ENCODE measurements at regions not wholly inside any gene's neighbourhood (a gene's known extent, or its start where the extent isn't known, plus 50 kb on each side); places are given as distances from the start of the nearest gene placed in this dataset.
"Not testable (repeated sequence)": the region's sequence is repeated elsewhere in the genome, so short reads cannot be mapped to it uniquely, and the experiment has no call there.

DNA sequence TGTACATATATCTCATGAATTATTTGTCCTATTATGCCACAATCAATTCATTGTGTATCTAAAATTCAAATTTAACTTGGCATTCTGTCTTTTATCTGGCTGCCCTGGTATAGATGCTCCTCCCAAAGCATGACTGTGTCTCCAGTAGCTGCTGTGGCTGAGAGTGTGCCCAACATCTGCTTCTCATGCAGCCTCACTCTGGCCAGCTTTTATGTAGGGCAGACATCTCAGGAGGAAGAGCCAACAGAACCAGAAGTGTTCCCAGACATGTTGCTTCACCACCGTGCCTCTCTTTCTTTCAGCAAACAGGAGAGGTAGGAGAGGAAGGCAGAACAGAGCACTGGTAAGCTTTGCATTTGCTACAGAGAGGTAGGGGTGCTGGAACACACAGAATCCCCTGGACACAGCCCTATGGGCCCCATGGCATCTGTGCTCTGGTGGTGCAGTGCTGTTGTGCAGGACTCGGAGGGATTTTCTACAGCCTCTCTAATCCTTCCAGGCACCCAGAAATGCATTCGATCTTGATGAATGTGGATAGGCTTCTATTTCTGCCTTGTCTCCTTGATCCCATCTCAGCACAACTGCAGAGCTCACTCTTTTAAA lies 637.1 kb downstream of the UTRN start:
- H3K36me3 ChIP-seq (ENCODE audit: control insufficient read depth in 4 of 4, insufficient read depth in 3 of 4, low read depth in 1 of 4, low read length in 3 of 4), result no peaks in the 10 kb centered on the region
- no peak overlapping the region for H3K4me3 ChIP-seq (ENCODE audit: low read depth in 1 of 3, low read length in 3 of 3)
- no peak for TF ChIP-seq FOXA1 (IDR thresholded peaks at IDR 0.05)
- TF ChIP-seq RXRA (IDR thresholded peaks at IDR 0.05), result no peak
- no peak for TF ChIP-seq TAF1 (conservative IDR thresholded peaks at IDR 0.05)
- no peak for TF ChIP-seq SP1 (IDR thresholded peaks at IDR 0.05)
- TF ChIP-seq HNF4G (IDR thresholded peaks at IDR 0.05), result no peak
- TF ChIP-seq REST (IDR thresholded peaks at IDR 0.05), result no peak
- TF ChIP-seq GABPA (IDR thresholded peaks at IDR 0.05 in 1 of 2, conservative IDR thresholded peaks at IDR 0.05 in 1 of 2), result no peak
- TF ChIP-seq HNF4A (conservative IDR thresholded peaks at IDR 0.05), result no peak
- TF ChIP-seq, protein P1, sequence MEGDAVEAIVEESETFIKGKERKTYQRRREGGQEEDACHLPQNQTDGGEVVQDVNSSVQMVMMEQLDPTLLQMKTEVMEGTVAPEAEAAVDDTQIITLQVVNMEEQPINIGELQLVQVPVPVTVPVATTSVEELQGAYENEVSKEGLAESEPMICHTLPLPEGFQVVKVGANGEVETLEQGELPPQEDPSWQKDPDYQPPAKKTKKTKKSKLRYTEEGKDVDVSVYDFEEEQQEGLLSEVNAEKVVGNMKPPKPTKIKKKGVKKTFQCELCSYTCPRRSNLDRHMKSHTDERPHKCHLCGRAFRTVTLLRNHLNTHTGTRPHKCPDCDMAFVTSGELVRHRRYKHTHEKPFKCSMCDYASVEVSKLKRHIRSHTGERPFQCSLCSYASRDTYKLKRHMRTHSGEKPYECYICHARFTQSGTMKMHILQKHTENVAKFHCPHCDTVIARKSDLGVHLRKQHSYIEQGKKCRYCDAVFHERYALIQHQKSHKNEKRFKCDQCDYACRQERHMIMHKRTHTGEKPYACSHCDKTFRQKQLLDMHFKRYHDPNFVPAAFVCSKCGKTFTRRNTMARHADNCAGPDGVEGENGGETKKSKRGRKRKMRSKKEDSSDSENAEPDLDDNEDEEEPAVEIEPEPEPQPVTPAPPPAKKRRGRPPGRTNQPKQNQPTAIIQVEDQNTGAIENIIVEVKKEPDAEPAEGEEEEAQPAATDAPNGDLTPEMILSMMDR (IDR thresholded peaks at IDR 0.05; ENCODE audit: low read depth, low read length, missing input control), result no peak
- 69% methylated on average over 3 of the region's 3 CpGs for WGBS
- H3K9me3 ChIP-seq (ENCODE audit: control insufficient read depth in 4 of 4, low read length in 3 of 4), result no peaks in the 10 kb centered on the region
- no peak overlapping the region for H3K9ac ChIP-seq (ENCODE audit: low read depth in 1 of 2, low read length in 2 of 2)
- no peaks in the 10 kb centered on the region for H3K27me3 ChIP-seq (ENCODE audit: control insufficient read depth in 4 of 4, insufficient read depth in 4 of 4, low read length in 3 of 4)
- H3K27ac ChIP-seq (ENCODE audit: low read depth in 1 of 2, low read length in 2 of 2), result peak overlapping the region; percentile 55 to 92
- DNase-seq (ENCODE audit: low spot score), result no peak
- H3K4me1 ChIP-seq (ENCODE audit: control insufficient read depth in 4 of 4, insufficient read depth in 4 of 4, low read length in 3 of 4), result peaks cover 3 to 30% (median 22%) of the 10 kb centered on the region in 4 donors

DNA sequence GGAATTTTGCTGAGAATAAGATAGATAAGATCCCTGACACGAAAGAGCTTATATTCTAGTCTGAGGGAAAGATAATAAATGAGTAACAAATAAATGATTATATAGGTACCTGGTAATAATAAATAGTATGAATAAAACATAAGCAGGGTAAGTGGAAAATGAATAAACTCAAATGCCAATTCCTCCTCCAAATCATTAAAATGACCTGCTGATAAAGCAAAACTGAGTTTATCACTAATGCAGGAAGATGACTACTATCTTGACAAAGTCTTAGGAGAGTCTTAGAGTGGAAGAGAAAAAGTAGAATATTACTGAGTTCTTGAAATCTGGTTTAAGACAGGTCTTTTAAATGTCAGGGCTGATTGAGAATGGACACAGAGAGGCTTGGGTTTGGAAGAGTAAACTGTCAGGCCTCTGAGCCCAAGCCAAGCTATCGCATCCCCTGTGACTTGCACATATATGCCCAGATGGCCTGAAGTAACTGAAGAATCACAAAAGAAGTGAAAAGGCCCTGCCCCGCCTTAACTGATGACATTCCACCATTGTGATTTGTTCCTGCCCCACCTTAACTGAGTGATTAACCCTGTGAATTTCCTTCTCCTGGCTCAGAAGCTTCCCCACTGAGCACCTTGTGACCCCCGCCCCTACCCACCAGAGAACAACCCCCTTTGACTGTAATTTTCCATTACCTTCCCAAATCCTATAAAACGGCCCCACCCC lies 637.8 kb downstream of the UTRN start:
- DNase-seq (ENCODE audit: low spot score); H3K27ac ChIP-seq (ENCODE audit: low read depth in 1 of 2, low read length in 2 of 2); H3K9ac ChIP-seq (ENCODE audit: low read depth in 1 of 2, low read length in 2 of 2); H3K4me3 ChIP-seq (ENCODE audit: low read depth in 1 of 3, low read length in 3 of 3); H3K9me3 ChIP-seq (ENCODE audit: control insufficient read depth in 4 of 4, low read length in 3 of 4); H3K36me3 ChIP-seq (ENCODE audit: control insufficient read depth in 4 of 4, insufficient read depth in 3 of 4, low read depth in 1 of 4, low read length in 3 of 4); H3K27me3 ChIP-seq (ENCODE audit: control insufficient read depth in 4 of 4, insufficient read depth in 4 of 4, low read length in 3 of 4): not testable (repeated sequence)
- 80% methylated on average over 4 of the region's 5 CpGs for WGBS
- peaks cover 3 to 30% (median 22%) of the 10 kb centered on the region in 4 donors for H3K4me1 ChIP-seq (ENCODE audit: control insufficient read depth in 4 of 4, insufficient read depth in 4 of 4, low read length in 3 of 4)

DNA sequence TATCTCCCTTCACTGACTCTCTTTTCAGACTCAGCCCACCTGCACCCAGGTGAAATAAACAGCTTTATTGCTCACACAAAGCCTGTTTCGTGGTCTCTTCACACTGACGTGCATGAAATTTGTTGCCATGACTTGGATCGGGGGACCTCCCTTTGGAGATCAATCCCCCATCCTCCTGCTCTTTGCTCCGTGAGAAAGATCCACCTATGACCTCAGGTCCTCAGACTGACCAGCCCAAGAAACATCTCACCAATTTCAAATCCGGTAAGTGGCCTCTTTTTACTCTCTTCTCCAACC lies 638.3 kb downstream of the UTRN start:
- H3K4me1 ChIP-seq (ENCODE audit: control insufficient read depth in 4 of 4, insufficient read depth in 4 of 4, low read length in 3 of 4), result peaks cover 3 to 30% (median 22%) of the 10 kb centered on the region in 4 donors
- not testable (repeated sequence) for H3K4me3 ChIP-seq (ENCODE audit: low read depth in 1 of 3, low read length in 3 of 3); H3K27ac ChIP-seq (ENCODE audit: low read depth in 1 of 2, low read length in 2 of 2); H3K9ac ChIP-seq (ENCODE audit: low read depth in 1 of 2, low read length in 2 of 2); DNase-seq (ENCODE audit: low spot score); H3K36me3 ChIP-seq (ENCODE audit: control insufficient read depth in 4 of 4, insufficient read depth in 3 of 4, low read depth in 1 of 4, low read length in 3 of 4); H3K27me3 ChIP-seq (ENCODE audit: control insufficient read depth in 4 of 4, insufficient read depth in 4 of 4, low read length in 3 of 4); H3K9me3 ChIP-seq (ENCODE audit: control insufficient read depth in 4 of 4, low read length in 3 of 4)
- WGBS, result 78% methylated on average over 4 of the region's 5 CpGs

All from liver (tissue), 8 donors.